Astrocyte (in vitro differentiated cells and primary cell): ENCODE measurements at regions not wholly inside any gene's neighbourhood (a gene's known extent, or its start where the extent isn't known, plus 50 kb on each side); places are given as distances from the start of the nearest gene placed in this dataset.

Source experiments
- DNase-seq: peaks from one replicate; pipeline ENCODE4 v3.0.0-alpha.2; 2010; ENCODE audit warnings: low read depth
- FAIRE-seq: peaks from 2 replicates; lab custom pipeline; 2011; peaks lifted over from hg19 to GRCh38; lab: Jason Lieb, UNC
- H2AFZ ChIP-seq: 2 replicates; pipeline ENCODE4 v1.6.0; 2012; ENCODE audit warnings: low read depth, low read length, inconsistent platforms
- H3K27ac ChIP-seq: 2 replicates; pipeline ENCODE4 v1.5.1; 2011; ENCODE audit warnings: low read depth, low read length, inconsistent platforms
- H3K27me3 ChIP-seq: 2 replicates; pipeline ENCODE4 v1.6.0; 2011; ENCODE audit warnings: low read length, inconsistent platforms; ENCODE audit not compliant: insufficient read depth
- H3K36me3 ChIP-seq: 2 replicates; pipeline ENCODE4 v1.5.1; 2011; ENCODE audit warnings: low read length, inconsistent platforms; ENCODE audit not compliant: insufficient read depth
- H3K4me1 ChIP-seq: 2 replicates; pipeline ENCODE4 v1.5.1; 2011; ENCODE audit warnings: low read length, inconsistent platforms; ENCODE audit not compliant: insufficient read depth
- H3K4me2 ChIP-seq: 2 replicates; pipeline ENCODE4 v1.6.0; 2012; ENCODE audit warnings: low read length, inconsistent platforms
- H3K4me3 ChIP-seq: 2 replicates; pipeline ENCODE4 v1.5.1; 2011; ENCODE audit warnings: low read depth, mild to moderate bottlenecking, low read length, inconsistent platforms; ENCODE audit not compliant: insufficient read depth
- H3K79me2 ChIP-seq: 2 replicates; pipeline ENCODE4 v1.6.0; 2012; ENCODE audit warnings: mild to moderate bottlenecking, low read length, inconsistent platforms; ENCODE audit not compliant: insufficient read depth
- H3K9ac ChIP-seq: 2 replicates; pipeline ENCODE4 v1.6.0; 2012; ENCODE audit warnings: mild to moderate bottlenecking, low read length, inconsistent platforms
- H3K9me3 ChIP-seq: 2 replicates; pipeline ENCODE4 v1.5.1; 2012; ENCODE audit warnings: low read depth, mild to moderate bottlenecking, low read length, inconsistent platforms; ENCODE audit not compliant: insufficient read depth
- H4K20me1 ChIP-seq: 2 replicates; pipeline ENCODE4 v1.6.0; 2012; ENCODE audit warnings: low read length, inconsistent platforms; ENCODE audit not compliant: insufficient read depth
- H3K27ac Mint-ChIP-seq: one replicate; pipeline ENCODE4 v1.8.0; 2021; ENCODE audit warnings: mild to moderate bottlenecking, mixed read lengths; ENCODE audit not compliant: unreplicated experiment
- H3K27me3 Mint-ChIP-seq: one replicate; pipeline ENCODE4 v1.8.0; 2021; ENCODE audit warnings: low read depth, mixed read lengths; ENCODE audit not compliant: unreplicated experiment
- H3K36me3 Mint-ChIP-seq: one replicate; pipeline ENCODE4 v1.8.0; 2021; ENCODE audit warnings: low read depth, mixed read lengths; ENCODE audit not compliant: unreplicated experiment
- H3K4me1 Mint-ChIP-seq: one replicate; pipeline ENCODE4 v1.8.0; 2021; ENCODE audit warnings: low read depth, mixed read lengths; ENCODE audit not compliant: unreplicated experiment
- H3K4me3 Mint-ChIP-seq: one replicate; pipeline ENCODE4 v1.8.0; 2021; ENCODE audit warnings: mild to moderate bottlenecking, moderate library complexity, mixed read lengths; ENCODE audit not compliant: unreplicated experiment
- H3K9me3 Mint-ChIP-seq: one replicate; pipeline ENCODE4 v1.8.0; 2021; ENCODE audit warnings: mild to moderate bottlenecking, mixed read lengths; ENCODE audit not compliant: unreplicated experiment
- EZH2 ChIP-seq: IDR thresholded peaks from 2 replicates; pipeline ENCODE4 v1.6.1; 2012; ENCODE audit warnings: mild to moderate bottlenecking, low read length, inconsistent platforms; ENCODE audit not compliant: insufficient read depth
- TF ChIP-seq, protein P1 (sequence below): IDR thresholded peaks from 2 replicates; pipeline ENCODE4 v1.5.1; 2011; ENCODE audit warnings: low read depth, mild to moderate bottlenecking, inconsistent platforms, low read length, moderate library complexity; ENCODE audit not compliant: insufficient read depth

DNA sequence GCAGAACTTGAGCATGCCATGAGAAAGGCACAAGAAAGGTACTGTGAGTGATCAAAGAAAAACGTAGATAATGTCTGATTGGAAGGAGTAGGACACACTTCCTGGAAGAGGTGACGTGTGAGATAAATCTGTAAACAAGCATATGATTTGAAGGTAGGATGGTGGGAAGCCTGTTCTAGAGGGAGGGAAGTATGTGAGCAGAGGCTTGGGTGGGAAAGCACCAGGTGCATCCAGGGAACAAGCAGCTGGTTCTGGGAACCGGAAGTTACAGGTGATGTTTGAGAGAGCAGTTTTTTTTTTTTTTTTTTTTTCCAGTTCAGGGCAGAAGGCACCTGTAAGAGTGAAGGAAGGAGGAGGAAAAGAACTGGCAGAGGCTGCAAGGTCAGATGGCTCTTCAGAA lies 116.6 kb upstream of the EFEMP1 start:
- TF ChIP-seq EZH2, result no peak
- TF ChIP-seq, protein P1, sequence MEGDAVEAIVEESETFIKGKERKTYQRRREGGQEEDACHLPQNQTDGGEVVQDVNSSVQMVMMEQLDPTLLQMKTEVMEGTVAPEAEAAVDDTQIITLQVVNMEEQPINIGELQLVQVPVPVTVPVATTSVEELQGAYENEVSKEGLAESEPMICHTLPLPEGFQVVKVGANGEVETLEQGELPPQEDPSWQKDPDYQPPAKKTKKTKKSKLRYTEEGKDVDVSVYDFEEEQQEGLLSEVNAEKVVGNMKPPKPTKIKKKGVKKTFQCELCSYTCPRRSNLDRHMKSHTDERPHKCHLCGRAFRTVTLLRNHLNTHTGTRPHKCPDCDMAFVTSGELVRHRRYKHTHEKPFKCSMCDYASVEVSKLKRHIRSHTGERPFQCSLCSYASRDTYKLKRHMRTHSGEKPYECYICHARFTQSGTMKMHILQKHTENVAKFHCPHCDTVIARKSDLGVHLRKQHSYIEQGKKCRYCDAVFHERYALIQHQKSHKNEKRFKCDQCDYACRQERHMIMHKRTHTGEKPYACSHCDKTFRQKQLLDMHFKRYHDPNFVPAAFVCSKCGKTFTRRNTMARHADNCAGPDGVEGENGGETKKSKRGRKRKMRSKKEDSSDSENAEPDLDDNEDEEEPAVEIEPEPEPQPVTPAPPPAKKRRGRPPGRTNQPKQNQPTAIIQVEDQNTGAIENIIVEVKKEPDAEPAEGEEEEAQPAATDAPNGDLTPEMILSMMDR, result no peak
- FAIRE-seq, result no peak
- Histone ChIP-seq H3K4me3 (no peak overlapping the region), H3K4me1 (no peaks in the 10 kb centered on the region), H3K4me2 (no peak overlapping the region), H3K79me2 (no peaks in the 10 kb centered on the region), H3K9me3 (no peaks in the 10 kb centered on the region), H3K27me3 (no peaks in the 10 kb centered on the region), H3K9ac (no peak overlapping the region), H3K36me3 (no peaks in the 10 kb centered on the region), H4K20me1 (no peaks in the 10 kb centered on the region), H3K27ac (no peak overlapping the region), H2AFZ (no peak overlapping the region)
- Mint-ChIP-seq H3K36me3 (no peaks in the 10 kb centered on the region), H3K27ac (no peak overlapping the region), H3K9me3 (no peaks in the 10 kb centered on the region), H3K4me3 (no peak overlapping the region), H3K4me1 (no peaks in the 10 kb centered on the region), H3K27me3 (peaks cover 4% of the 10 kb centered on the region)
- DNase-seq, result no peak

- no peaks in the 10 kb centered on the region for H3K27me3 ChIP-seq
- Mint-ChIP-seq H3K9me3 (no peaks in the 10 kb centered on the region), H3K4me1 (no peaks in the 10 kb centered on the region), H3K4me3 (no peak overlapping the region), H3K36me3 (no peaks in the 10 kb centered on the region), H3K27me3 (peaks cover 4% of the 10 kb centered on the region), H3K27ac (no peak overlapping the region)
- no peaks in the 10 kb centered on the region for H3K4me1 ChIP-seq
- H3K4me2 ChIP-seq, result no peak overlapping the region
- no peaks in the 10 kb centered on the region for H4K20me1 ChIP-seq
- H2AFZ ChIP-seq, result no peak overlapping the region
- H3K9ac ChIP-seq, result no peak overlapping the region
- FAIRE-seq (no peak), DNase-seq (no peak)
- no peaks in the 10 kb centered on the region for H3K79me2 ChIP-seq
- H3K9me3 ChIP-seq, result no peaks in the 10 kb centered on the region
- no peak overlapping the region for H3K27ac ChIP-seq
- no peaks in the 10 kb centered on the region for H3K36me3 ChIP-seq
- H3K4me3 ChIP-seq, result no peak overlapping the region
- TF ChIP-seq EZH2, result no peak
- TF ChIP-seq, protein P1, result no peak
These were observed 117.3 kb upstream of the EFEMP1 start for GRCh38 chr2:56040834-56041233.

DNA sequence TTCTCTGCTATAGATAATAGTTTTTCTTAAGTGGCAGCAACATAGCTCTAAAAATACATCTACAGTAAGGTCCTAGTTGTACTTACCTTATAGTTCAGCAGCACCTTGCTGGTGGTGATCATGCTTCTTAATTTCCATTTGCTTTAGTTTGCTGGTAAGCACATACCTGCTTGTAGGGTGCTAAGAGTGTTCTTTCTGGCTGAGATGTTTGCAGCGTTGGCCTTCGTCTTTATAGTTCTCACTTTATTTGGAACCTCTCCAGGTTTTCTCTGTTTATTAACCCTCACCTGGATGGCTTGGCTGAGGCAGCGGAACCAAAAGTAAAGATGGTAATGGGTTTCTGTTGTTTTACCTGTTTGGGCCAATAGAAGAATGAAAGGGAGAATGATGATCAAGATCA lies 123.6 kb upstream of the EFEMP1 start:
- Mint-ChIP-seq H3K27ac (no peak overlapping the region), H3K36me3 (no peaks in the 10 kb centered on the region), H3K4me3 (no peak overlapping the region), H3K27me3 (peaks cover 4% of the 10 kb centered on the region), H3K9me3 (no peaks in the 10 kb centered on the region), H3K4me1 (no peaks in the 10 kb centered on the region)
- FAIRE-seq (no peak), DNase-seq (no peak)
- Histone ChIP-seq H3K27me3 (no peaks in the 10 kb centered on the region), H3K36me3 (no peaks in the 10 kb centered on the region), H4K20me1 (no peaks in the 10 kb centered on the region), H3K4me2 (no peak overlapping the region), H3K27ac (no peak overlapping the region), H3K9me3 (no peaks in the 10 kb centered on the region), H3K4me3 (no peak overlapping the region), H3K4me1 (no peaks in the 10 kb centered on the region), H2AFZ (no peak overlapping the region), H3K9ac (no peak overlapping the region), H3K79me2 (no peaks in the 10 kb centered on the region)
- TF ChIP-seq EZH2, result no peak
- TF ChIP-seq, protein P1, result no peak
